GM12864 (cell line): ENCODE measurements at regions not wholly inside any gene's neighbourhood (a gene's known extent, or its start where the extent isn't known, plus 50 kb on each side); places are given as distances from the start of the nearest gene placed in this dataset.

Experiments used
- DNase-seq: peaks from one replicate; pipeline ENCODE4 v3.0.0-alpha.2; 2011; ENCODE audit warnings: low read depth
- H3K4me3 ChIP-seq: 2 replicates; pipeline ENCODE4 v1.5.1; 2011; ENCODE audit warnings: mild to moderate bottlenecking, low read depth, low read length, control low read depth
- TF ChIP-seq, protein P1 (sequence below): IDR thresholded peaks from 2 replicates; pipeline ENCODE4 v1.5.1; 2011; ENCODE audit warnings: low read depth, mild to moderate bottlenecking, moderate library complexity, low read length, control low read depth, inconsistent platforms; ENCODE audit errors: missing control alignments

DNA sequence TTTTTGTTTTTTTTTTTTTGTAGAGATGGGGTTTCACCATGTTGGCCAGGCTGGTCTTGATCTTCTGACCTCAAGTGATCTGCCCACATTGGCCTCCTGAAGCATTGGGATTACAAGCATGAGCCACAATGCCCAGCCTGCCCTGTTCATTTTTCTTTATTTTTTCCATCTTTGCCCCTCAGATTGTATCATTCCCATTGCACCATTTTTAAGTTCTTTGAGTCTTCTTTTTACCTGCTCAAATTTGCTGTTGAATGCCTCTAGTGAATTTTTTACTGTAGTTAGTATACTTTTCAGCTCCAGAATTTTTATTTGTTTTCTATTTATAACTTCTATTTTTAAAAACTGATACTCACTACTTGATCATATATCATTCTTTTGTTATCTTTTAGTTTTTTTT is 101.4 kb upstream of the SLC4A10 start:
- no peak for DNase-seq
- TF ChIP-seq, protein P1, sequence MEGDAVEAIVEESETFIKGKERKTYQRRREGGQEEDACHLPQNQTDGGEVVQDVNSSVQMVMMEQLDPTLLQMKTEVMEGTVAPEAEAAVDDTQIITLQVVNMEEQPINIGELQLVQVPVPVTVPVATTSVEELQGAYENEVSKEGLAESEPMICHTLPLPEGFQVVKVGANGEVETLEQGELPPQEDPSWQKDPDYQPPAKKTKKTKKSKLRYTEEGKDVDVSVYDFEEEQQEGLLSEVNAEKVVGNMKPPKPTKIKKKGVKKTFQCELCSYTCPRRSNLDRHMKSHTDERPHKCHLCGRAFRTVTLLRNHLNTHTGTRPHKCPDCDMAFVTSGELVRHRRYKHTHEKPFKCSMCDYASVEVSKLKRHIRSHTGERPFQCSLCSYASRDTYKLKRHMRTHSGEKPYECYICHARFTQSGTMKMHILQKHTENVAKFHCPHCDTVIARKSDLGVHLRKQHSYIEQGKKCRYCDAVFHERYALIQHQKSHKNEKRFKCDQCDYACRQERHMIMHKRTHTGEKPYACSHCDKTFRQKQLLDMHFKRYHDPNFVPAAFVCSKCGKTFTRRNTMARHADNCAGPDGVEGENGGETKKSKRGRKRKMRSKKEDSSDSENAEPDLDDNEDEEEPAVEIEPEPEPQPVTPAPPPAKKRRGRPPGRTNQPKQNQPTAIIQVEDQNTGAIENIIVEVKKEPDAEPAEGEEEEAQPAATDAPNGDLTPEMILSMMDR, result no peak
- no peak overlapping the region for H3K4me3 ChIP-seq

DNA sequence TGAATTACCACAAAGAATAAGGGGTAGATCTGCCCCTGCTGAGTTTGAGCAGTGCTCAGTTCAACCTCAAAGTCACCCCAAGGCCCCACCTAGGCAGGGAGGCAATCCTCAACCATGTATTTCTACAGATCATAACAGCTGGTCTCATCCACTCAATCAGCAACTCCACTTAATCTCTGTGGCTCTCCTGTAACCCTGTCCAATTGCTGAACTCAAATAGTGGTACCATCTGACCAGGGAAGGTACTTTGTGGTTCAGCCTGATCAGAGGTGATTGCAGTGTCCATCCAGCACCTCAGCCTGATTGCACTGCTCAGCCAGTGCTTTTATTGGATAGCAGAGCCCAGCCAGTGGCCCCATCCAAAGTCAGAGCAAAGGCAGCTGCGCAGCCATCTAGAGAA is 91.0 kb upstream of the SLC4A10 start:
- DNase-seq, result no peak
- no peak overlapping the region for H3K4me3 ChIP-seq
- TF ChIP-seq, protein P1, result no peak

DNA sequence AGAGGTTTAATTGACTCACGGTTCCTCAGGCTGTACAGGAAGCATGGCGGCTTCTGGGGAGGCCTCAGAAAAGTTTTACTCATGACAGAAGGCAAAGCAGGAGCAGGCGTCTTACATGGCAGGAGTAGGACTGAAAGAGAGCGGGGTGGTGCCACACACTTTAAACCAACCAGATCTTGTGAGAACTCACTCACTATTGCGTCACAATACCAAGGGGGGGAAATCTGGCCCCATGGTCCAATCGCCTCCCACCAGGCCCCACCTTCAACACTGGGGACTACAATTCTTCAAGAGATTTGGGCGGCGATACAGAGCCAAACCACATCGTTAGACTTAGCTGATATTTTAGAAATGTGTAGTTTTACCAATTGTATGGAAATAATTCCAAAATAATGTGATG is 77.6 kb upstream of the SLC4A10 start:
- no peak for DNase-seq
- H3K4me3 ChIP-seq, result no peak overlapping the region
- TF ChIP-seq, protein P1, result no peak

DNA sequence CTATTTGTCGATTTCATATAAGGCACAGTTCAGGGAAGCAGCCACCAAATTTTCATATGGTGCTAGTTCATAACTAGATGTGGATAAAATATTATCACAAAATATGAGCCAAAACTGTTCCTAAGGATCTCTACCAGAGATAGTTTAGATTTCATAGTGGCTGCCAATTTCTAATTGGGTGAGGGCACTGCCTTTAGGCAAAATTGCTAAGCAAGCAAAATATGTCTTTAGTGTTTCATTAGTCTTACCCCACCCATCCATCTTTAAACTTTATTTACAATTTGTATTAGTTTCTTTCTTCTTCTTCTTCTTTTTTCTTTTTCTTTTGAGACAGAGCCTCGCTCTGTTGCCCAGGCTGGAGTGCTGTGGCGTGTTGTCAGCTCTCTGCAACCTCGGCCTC is 77.1 kb upstream of the SLC4A10 start:
- TF ChIP-seq, protein P1, result no peak
- DNase-seq, result no peak
- no peak overlapping the region for H3K4me3 ChIP-seq

DNA sequence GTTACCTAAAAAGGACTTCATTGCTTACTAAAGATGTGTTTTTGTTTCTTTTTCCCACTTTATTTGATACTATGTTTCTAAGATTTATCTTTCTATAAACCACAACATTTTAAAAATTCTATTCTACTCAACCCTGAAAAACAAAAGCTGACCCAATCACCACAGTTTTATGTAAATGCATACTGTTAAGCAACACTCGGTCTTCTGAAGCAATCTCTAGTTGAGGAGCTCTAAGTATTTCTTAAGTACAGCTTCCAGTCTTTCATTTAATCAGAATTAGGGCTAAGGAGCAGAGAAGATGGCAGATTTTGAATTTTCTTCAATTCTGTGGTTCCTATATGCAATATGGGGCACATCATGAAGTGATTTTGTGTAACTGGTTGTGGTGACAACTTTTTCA is 72.2 kb upstream of the SLC4A10 start:
- no peak overlapping the region for H3K4me3 ChIP-seq
- no peak for DNase-seq
- TF ChIP-seq, protein P1, result no peak

DNA sequence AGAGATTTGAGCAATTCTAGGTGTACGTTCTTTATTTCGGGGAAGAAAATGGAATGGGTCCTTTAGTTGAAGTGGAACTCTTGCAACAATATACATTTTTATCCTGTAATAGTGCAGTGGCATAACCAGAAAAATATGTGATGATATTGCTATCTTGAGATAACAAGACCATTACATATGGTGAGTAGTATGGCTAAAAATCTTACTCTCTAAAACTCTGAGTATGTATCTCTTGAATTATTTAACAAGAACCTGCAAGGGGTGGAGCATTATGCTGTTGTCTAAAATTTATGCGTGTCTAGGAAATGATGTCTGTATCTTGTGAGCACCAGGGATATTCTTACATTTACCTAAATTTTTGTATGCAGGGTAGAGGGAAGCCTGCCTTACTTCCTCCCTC is 68.4 kb upstream of the SLC4A10 start:
- H3K4me3 ChIP-seq, result no peak overlapping the region
- TF ChIP-seq, protein P1, result no peak
- DNase-seq, result no peak

DNA sequence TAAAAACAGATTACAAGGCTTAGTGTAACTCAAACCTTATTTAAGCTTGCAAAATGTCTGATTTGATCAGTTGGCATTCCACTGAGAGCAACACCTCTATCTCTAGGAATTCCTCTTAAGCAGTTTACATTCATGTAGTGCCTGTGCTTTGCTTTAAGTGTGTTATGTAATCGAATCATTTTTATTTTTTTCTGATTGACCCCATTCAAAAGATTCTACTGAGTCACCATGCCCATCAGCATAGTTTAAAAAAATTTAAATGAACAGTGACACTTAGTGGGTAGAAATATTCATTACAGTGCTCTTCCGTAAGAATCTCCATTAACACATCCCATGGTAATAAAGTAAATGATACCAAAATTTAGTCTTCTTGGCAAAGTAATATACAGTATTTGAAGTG is 67.8 kb upstream of the SLC4A10 start:
- no peak overlapping the region for H3K4me3 ChIP-seq

More for the DNA sequence above, 67.8 kb upstream of the SLC4A10 start:
- no peak for DNase-seq
- TF ChIP-seq, protein P1, result no peak
